Upper lobe of right lung (tissue), 1 donor: ENCODE measurements at regions not wholly inside any gene's neighbourhood (a gene's known extent, or its start where the extent isn't known, plus 50 kb on each side); places are given as distances from the start of the nearest gene placed in this dataset.

Experiments
- ATAC-seq: fragments of 200-7000 bp; cut with Tn5 transposase; one replicate; pipeline ENCODE4 v1.9.1; 2020; ENCODE audit warnings: mild to moderate bottlenecking, moderate library complexity
- DNase-seq: peaks from one replicate; pipeline ENCODE4 v3.0.0-alpha.2; 2020
- H3K27ac ChIP-seq: fragments of 200-600 bp; one replicate; pipeline ENCODE4 v1.8.0; 2022
- H3K27me3 ChIP-seq: fragments of 200-600 bp; one replicate; pipeline ENCODE4 v1.8.0; 2022; ENCODE audit warnings: mild to moderate bottlenecking
- H3K36me3 ChIP-seq: fragments of 200-600 bp; one replicate; pipeline ENCODE4 v1.8.0; 2022
- H3K4me1 ChIP-seq: fragments of 200-600 bp; one replicate; pipeline ENCODE4 v1.8.0; 2022
- H3K4me3 ChIP-seq: fragments of 200-600 bp; one replicate; pipeline ENCODE4 v1.8.0; 2022; ENCODE audit warnings: mild to moderate bottlenecking
- H3K9me3 ChIP-seq: fragments of 200-600 bp; one replicate; pipeline ENCODE4 v1.8.0; 2022
- CTCF ChIP-seq: fragments of 200-600 bp; IDR thresholded peaks from one replicate; pipeline ENCODE4 v1.8.0; 2022; ENCODE audit warnings: antibody characterized with exemption
- intact Hi-C: fragments of 100-400 bp; cut with DNase I; formaldehyde crosslinking; loops from one replicate; pipeline ENCODE4 v1.11.0; 2022
- donor health status: DM: no; HTN: yes; CAD: no; lungs with severe emphysema.

GRCh38 chr12:47573146-47573659 is 132.6 kb downstream of the RPAP3 start:
- no peaks in the 10 kb centered on the region for H3K36me3 ChIP-seq
- DNase-seq, result no peak
- no peak for TF ChIP-seq CTCF
- no peaks in the 10 kb centered on the region for H3K9me3 ChIP-seq
- H3K27me3 ChIP-seq, result no peaks in the 10 kb centered on the region
- no peak overlapping the region for H3K4me3 ChIP-seq
- no peaks in the 10 kb centered on the region for H3K4me1 ChIP-seq
- no peak overlapping the region for H3K27ac ChIP-seq
- intact Hi-C loops, result no loop called here
- ATAC-seq, result no peak

- ATAC-seq (no peak), DNase-seq (no peak)
- Histone ChIP-seq H3K4me3 (no peak overlapping the region), H3K36me3 (no peaks in the 10 kb centered on the region), H3K9me3 (no peaks in the 10 kb centered on the region), H3K27ac (no peak overlapping the region), H3K4me1 (no peaks in the 10 kb centered on the region), H3K27me3 (no peaks in the 10 kb centered on the region)
- TF ChIP-seq CTCF, result no peak
- intact Hi-C loops, result no loop called here
Observed at GRCh38 chr12:47570151-47570550, 135.7 kb downstream of the RPAP3 start.

GRCh38 chr12:47562201-47562600 is 143.6 kb downstream of the RPAP3 start:
- H3K4me1 ChIP-seq, result no peaks in the 10 kb centered on the region
- H3K27me3 ChIP-seq, result no peaks in the 10 kb centered on the region
- H3K36me3 ChIP-seq, result no peaks in the 10 kb centered on the region
- DNase-seq (no peak), ATAC-seq (no peak)
- H3K4me3 ChIP-seq, result no peak overlapping the region
- no peaks in the 10 kb centered on the region for H3K9me3 ChIP-seq
- TF ChIP-seq CTCF, result no peak
- intact Hi-C loops, result no loop called here
- H3K27ac ChIP-seq, result no peak overlapping the region

GRCh38 chr12:47561746-47562145 is 144.1 kb downstream of the RPAP3 start:
- ATAC-seq (no peak), DNase-seq (no peak)
- intact Hi-C loops, result no loop called here
- H3K36me3 ChIP-seq, result no peaks in the 10 kb centered on the region
- no peak overlapping the region for H3K4me3 ChIP-seq
- H3K9me3 ChIP-seq, result no peaks in the 10 kb centered on the region
- H3K27ac ChIP-seq, result no peak overlapping the region
- no peaks in the 10 kb centered on the region for H3K27me3 ChIP-seq
- TF ChIP-seq CTCF, result no peak
- H3K4me1 ChIP-seq, result no peaks in the 10 kb centered on the region

GRCh38 chr12:47560415-47560814 is 145.4 kb downstream of the RPAP3 start:
- Histone ChIP-seq H3K36me3 (no peaks in the 10 kb centered on the region), H3K27ac (no peak overlapping the region), H3K4me3 (no peak overlapping the region), H3K27me3 (no peaks in the 10 kb centered on the region), H3K9me3 (no peaks in the 10 kb centered on the region), H3K4me1 (no peaks in the 10 kb centered on the region)
- intact Hi-C loops, result no loop called here
- ATAC-seq (peak; percentile 54), DNase-seq (no peak)
- no peak for TF ChIP-seq CTCF

GRCh38 chr12:47558625-47559345 is 147.0 kb downstream of the RPAP3 start:
- no peak for TF ChIP-seq CTCF
- H3K27me3 ChIP-seq, result no peaks in the 10 kb centered on the region
- no peak for DNase-seq

More at GRCh38 chr12:47558625-47559345, 147.0 kb downstream of the RPAP3 start:
- ATAC-seq, result no peak
- Histone ChIP-seq H3K27ac (no peak overlapping the region), H3K4me1 (no peaks in the 10 kb centered on the region), H3K4me3 (no peak overlapping the region), H3K9me3 (no peaks in the 10 kb centered on the region), H3K36me3 (no peaks in the 10 kb centered on the region)
- intact Hi-C loops, result no loop called here
